ENCODE measurements at regions not wholly inside any gene's neighbourhood (a gene's known extent, or its start where the extent isn't known, plus 50 kb on each side); places are given as distances from the start of the nearest gene placed in this dataset.
"Not testable (repeated sequence)": the region's sequence is repeated elsewhere in the genome, so short reads cannot be mapped to it uniquely, and the experiment has no call there.

- H3K9ac ChIP-seq (ENCODE audit: low read depth, low read length); H2BK15ac ChIP-seq (ENCODE audit: low read depth, low read length); in situ Hi-C loops (cut with MboI; ENCODE audit: low sequenced_read_pairs); BruUV-seq (replicated peaks); POLR2A ChIA-PET (ENCODE audit: unreplicated experiment); intact Hi-C loops (cut with micrococcal nuclease); H2AK9ac ChIP-seq (replicated peaks; ENCODE audit: low read depth, low read length, poor library complexity); H3K4me1 ChIP-seq (ENCODE audit: control insufficient read depth, insufficient read depth, low read length); H3K18ac ChIP-seq (ENCODE audit: low read depth, low read length); H3K27ac ChIP-seq (ENCODE audit: insufficient read depth, low read length); H3K79me1 ChIP-seq (ENCODE audit: low read depth in 1 of 2, low read length in 2 of 2); H3K4ac ChIP-seq (ENCODE audit: low read depth, low read length); H4K5ac ChIP-seq (ENCODE audit: low read depth, low read length); H3K4me3 ChIP-seq (ENCODE audit: insufficient read depth, low read depth, low read length); H4K8ac ChIP-seq (ENCODE audit: low read depth in 2 of 2, low read length in 2 of 2); H2BK20ac ChIP-seq (ENCODE audit: low read depth, low read length); H3K9me1 ChIP-seq (ENCODE audit: insufficient read depth, low read length); H3K36me3 ChIP-seq (ENCODE audit: control insufficient read depth, insufficient read depth, low read length); H2AK5ac ChIP-seq (ENCODE audit: low read depth, low read length); H3K4me2 ChIP-seq (ENCODE audit: low read depth, low read length); CTCF ChIA-PET; H4K91ac ChIP-seq (ENCODE audit: insufficient read depth, low read depth, low read length); H3K27me3 ChIP-seq (ENCODE audit: control insufficient read depth, insufficient read depth, low read length); H3K56ac ChIP-seq (ENCODE audit: extremely low read depth, insufficient read depth, low read length); H4K20me1 ChIP-seq (ENCODE audit: insufficient read depth, low read length); ATAC-seq (ENCODE audit: low read depth); H2BK5ac ChIP-seq (ENCODE audit: low read depth, low read length, poor library complexity, severe bottlenecking); H3K14ac ChIP-seq (replicated peaks; ENCODE audit: low read depth, low read length); H3K23ac ChIP-seq (ENCODE audit: low read depth, low read length); dilution Hi-C loops (cut with HindIII; ENCODE audit: low sequenced_read_pairs, unreplicated experiment); H2AFZ ChIP-seq (replicated peaks; ENCODE audit: low read length, poor library complexity); H2BK120ac ChIP-seq (ENCODE audit: low read depth, low read length); DNase-seq; H3K9me3 ChIP-seq (ENCODE audit: control insufficient read depth, insufficient read depth, low read length): not testable (repeated sequence)
- WGBS, 2 experiments (ENCODE audit: extremely low coverage in 2 of 2, insufficient read length in 1 of 2), result no CpG with 5 or more reads among the region's 3 CpGs
Measured at GRCh38 chr11:79606461-79606860, 165.6 kb upstream of the TENM4 start.
